ENCODE measurements at regions not wholly inside any gene's neighbourhood (a gene's known extent, or its start where the extent isn't known, plus 50 kb on each side); places are given as distances from the start of the nearest gene placed in this dataset.

- no peak for TF ChIP-seq CTCF (IDR thresholded peaks at IDR 0.05)
These were observed 387.8 kb upstream of the LARGE1 start for GRCh38 chr22:34308101-34308500.

- TF ChIP-seq CTCF (IDR thresholded peaks at IDR 0.05), result no peak
These were observed 399.1 kb upstream of the LARGE1 start for GRCh38 chr22:34319346-34319745.

- no peak for TF ChIP-seq CTCF (IDR thresholded peaks at IDR 0.05)
These were observed 404.5 kb upstream of the LARGE1 start for GRCh38 chr22:34324763-34325162.

- TF ChIP-seq CTCF (IDR thresholded peaks at IDR 0.05), result no peak
These were observed 406.6 kb upstream of the LARGE1 start for GRCh38 chr22:34326901-34327300.

GRCh38 chr22:34330432-34330831 is 410.2 kb upstream of the LARGE1 start:
- TF ChIP-seq CTCF (IDR thresholded peaks at IDR 0.05), result no peak

- TF ChIP-seq CTCF (IDR thresholded peaks at IDR 0.05), result no peak
These were observed 413.0 kb upstream of the LARGE1 start for GRCh38 chr22:34333285-34333684.

GRCh38 chr22:34334893-34335292 is 414.6 kb upstream of the LARGE1 start:
- no peak for TF ChIP-seq CTCF (IDR thresholded peaks at IDR 0.05)

- TF ChIP-seq CTCF (IDR thresholded peaks at IDR 0.05), result no peak
These were observed 424.4 kb upstream of the LARGE1 start for GRCh38 chr22:34344702-34345101.

Measured in LNCAP (cell line).